GM10847 (cell line): ENCODE measurements at regions not wholly inside any gene's neighbourhood (a gene's known extent, or its start where the extent isn't known, plus 50 kb on each side); places are given as distances from the start of the nearest gene placed in this dataset.

ENCODE experiments used
- POLR2A ChIP-seq: IDR thresholded peaks from 2 replicates; pipeline ENCODE4 v1.6.1; 2011; ENCODE audit not compliant: insufficient read length; ENCODE audit errors: extremely low read depth

DNA sequence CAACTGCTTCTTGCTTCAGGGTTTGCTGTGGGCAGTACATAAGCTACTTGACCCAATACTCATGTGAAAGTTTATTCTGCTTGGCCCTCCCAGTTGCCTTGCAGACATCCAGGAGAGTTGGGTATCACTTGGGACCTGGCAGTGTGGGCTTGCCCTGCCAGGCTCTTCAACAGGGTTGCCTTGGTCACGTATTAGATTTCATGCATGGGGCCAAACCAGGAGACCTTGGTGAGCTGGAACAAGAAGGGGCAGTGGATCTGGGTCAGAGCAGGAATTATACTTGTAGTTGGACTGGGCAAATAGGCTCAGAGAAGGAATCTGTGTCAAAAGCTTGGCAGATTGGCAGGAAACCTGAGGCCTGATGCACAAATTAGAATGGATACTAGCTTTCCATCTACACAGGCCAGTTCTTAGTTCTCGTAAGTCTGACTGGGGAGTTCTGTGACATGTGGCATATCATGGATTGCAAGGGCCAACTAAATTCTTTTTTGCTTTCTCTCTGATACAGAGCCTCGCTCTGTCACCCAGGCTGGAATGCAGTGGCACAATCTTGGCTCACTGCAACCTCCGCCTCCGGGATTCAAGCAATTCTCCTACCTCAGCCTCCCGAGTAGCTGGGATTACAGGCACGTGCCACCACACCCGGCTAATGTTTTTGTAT, 192.6 kb upstream of the SERP2 start:
- TF ChIP-seq POLR2A, result no peak

- TF ChIP-seq POLR2A, result no peak
Measured at GRCh38 chr13:44181931-44182330, 191.7 kb upstream of the SERP2 start.

DNA sequence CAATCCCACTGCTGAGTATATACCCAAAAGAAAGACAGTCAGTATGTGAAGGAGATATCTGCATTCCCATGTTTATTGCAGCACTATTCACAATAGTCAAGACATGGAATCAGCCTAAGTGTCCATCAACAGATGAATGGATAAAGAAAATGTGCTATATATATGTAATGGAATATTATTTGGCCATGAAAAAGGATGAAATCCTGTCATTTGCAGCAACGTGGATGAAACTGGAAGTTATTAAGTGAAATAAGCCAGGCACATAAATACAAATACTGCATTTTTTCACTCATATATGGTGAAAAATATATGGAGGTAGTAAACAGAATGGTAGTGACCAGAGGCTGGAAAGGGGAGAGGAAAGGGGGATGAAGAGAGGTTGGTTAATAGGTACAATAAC, 188.9 kb upstream of the SERP2 start:
- TF ChIP-seq POLR2A, result no peak

DNA sequence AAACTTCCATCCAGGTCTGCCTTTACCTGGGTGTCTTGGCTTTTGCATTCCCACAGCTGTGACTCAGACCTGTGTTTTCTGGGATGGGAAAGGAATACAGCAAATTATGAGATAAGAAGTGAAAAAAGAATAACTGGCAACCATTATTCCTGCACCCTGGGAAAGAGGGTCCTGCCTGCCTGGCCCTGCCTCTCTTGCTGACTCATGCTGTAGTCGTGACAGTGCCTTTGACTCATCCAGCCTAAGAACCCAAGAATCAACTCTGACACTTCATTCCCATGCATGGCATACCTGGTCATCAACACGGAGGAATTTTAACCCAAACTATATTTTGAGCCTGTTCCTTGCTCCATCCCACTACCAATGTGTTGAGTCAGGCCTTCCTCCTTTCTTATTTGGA, 185.4 kb upstream of the SERP2 start:
- TF ChIP-seq POLR2A, result no peak

- no peak for TF ChIP-seq POLR2A
Measured at GRCh38 chr13:44189085-44189484, 184.5 kb upstream of the SERP2 start.

DNA sequence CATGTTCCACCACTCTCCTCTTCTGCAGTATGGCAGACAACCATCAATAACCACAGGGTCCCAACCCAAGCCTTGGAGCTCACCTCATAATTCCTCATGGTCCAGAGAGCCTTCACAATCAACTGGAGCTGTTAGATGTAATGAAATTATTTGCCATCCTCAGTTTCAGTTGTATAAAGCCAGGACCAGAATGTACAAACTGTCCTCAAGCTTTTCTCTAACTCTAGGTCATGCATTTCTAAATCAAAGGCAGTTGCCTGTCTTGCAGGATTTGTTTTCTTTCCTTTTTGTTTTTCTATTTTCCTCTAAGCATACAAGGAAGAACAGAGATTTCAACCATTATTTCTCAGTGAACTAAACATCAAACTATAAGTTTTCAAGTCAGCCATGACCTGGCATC, 182.5 kb upstream of the SERP2 start:
- no peak for TF ChIP-seq POLR2A

- TF ChIP-seq POLR2A, result no peak
Measured at GRCh38 chr13:44191504-44192171, 182.0 kb upstream of the SERP2 start.

DNA sequence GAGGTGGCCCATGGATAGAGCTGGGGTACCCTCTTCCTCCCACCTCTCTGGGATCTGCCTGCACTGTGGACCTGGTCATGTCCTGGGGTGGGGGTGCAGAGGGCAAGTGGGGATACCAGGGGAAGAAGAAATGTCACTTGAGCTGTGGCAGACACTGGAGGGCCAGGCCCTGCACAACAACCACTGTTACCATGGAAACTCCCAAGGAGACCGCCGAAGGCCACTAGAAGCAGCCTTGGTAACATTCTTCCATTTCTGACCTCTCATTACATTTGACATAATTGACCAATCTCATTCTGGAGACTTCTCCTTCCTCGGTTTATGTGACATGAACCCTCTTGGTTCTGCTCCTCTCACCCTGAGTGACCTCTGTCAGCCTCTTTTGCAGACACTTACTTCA, 179.9 kb upstream of the SERP2 start:
- TF ChIP-seq POLR2A, result no peak

DNA sequence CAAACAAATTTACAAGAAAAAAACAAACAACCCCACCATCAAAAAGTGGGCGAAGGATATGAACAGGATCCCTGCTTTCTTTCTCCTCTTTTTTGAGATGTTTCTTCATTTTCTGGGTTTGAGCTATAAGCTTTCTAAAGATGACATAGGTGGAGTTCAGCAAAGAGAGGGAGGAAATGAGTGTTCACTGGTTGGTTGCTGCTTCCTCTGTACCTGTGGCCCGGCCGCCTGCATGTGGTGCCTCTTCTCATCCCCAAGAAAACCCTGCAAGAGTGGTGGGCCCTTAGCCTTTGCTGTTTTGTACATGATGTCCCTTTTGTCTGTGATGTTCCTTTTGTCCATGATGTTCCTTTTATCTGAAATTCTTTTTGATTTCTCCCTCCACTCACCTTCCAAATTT, 178.4 kb upstream of the SERP2 start:
- TF ChIP-seq POLR2A, result no peak

GRCh38 chr13:44196196-44196751, 177.3 kb upstream of the SERP2 start:
- no peak for TF ChIP-seq POLR2A

GRCh38 chr13:44197791-44198770, 175.5 kb upstream of the SERP2 start:
- TF ChIP-seq POLR2A, result no peak

- no peak for TF ChIP-seq POLR2A
Measured at GRCh38 chr13:44198826-44199225, 174.8 kb upstream of the SERP2 start.

GRCh38 chr13:44199627-44200207, 173.9 kb upstream of the SERP2 start:
- no peak for TF ChIP-seq POLR2A

DNA sequence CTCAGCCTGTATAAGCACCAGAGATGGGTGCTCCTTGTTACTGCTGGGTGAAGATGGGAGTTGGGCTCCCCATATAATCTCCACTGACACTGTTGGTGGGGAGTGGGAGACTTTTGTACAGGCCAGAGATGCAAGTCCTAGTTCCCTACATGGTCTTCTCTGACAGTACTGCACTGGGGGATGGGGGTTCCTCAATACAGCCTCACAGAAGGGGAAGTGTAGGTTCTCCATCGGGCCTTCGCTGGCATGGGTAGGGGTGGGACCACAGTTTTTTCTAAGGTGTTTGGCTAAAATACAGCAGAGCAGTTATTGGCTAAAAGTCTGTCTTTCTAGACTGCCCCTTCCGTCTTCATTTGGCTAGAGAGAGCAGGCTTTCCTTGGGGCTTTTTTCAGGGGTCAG, 167.2 kb upstream of the SERP2 start:
- no peak for TF ChIP-seq POLR2A

DNA sequence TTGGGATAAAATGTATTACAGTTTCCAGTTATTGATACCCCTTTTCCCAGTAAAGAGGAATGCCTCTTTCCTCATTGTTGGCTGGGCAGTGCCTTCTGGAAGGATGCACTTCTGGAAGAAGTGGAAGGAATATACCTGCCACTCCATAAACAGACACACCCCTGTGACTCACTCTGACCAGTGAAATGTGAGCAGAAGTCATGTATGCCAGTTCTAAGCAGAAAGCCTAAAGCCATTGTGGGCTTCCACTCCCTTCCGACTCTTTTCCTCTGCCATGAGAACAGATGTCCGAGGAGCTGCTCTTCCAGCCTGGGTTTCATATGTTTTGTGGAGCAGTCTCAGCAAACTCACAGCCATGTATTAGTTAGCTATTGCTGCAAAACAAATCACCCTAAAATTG, 166.1 kb upstream of the SERP2 start:
- TF ChIP-seq POLR2A, result no peak
